ENCODE measurements at regions not wholly inside any gene's neighbourhood (a gene's known extent, or its start where the extent isn't known, plus 50 kb on each side); places are given as distances from the start of the nearest gene placed in this dataset.

DNA sequence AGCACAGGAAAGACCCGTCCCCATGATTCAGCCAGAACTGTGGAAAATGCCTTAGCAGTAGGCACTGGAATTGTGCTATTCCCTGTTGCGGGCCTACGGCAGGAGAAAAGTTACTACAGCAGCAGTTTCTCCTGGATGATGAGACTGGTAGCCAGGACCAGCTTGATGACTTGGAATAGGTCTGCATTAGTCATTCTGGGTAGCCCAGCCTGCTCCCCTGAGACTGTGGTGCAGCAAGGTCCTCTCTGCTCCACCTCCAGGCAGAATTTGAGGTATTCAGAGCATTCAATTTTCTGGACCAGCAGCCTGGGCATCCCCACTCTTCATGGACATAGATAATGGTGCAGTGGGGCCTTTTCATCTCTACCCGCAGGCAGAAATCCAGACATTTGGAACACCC, 490.0 kb downstream of the SH2D4B start:
- H3K27me3 ChIP-seq (ENCODE audit: low read depth, low read length), result no peaks in the 10 kb centered on the region
- no peaks in the 10 kb centered on the region for H3K4me1 ChIP-seq (ENCODE audit: control insufficient read depth in 1 of 2, insufficient read depth in 2 of 2, low read length in 2 of 2)
- H3K9me3 ChIP-seq (ENCODE audit: control insufficient read depth in 1 of 2, low read length in 2 of 2), result no peaks in the 10 kb centered on the region
- H3K4me3 ChIP-seq (ENCODE audit: low read depth in 1 of 2, low read length in 2 of 2), result no peak overlapping the region
- H3K36me3 ChIP-seq (ENCODE audit: control insufficient read depth in 1 of 2, insufficient read depth in 2 of 2, low read length in 2 of 2), result no peaks in the 10 kb centered on the region
- H3K27ac ChIP-seq (ENCODE audit: low read length), result no peak overlapping the region

DNA sequence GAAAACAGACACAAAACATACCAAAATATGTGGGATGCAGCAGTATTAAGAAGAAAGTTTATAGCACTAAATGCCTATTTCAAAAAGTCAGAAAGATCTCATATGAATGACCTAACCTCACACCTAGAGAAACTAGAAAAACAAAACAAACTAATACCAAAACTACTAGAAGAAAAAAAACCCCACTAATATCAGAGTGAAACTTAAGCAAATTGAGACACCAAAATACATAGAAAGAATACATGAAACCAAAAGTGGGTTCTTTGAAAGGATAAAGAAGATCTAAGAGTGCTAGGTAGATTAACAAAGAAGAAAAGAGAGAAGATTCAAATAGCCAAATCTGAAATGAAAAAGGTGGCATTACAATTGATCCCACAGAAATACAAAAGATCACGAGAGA, 494.1 kb downstream of the SH2D4B start:
- H3K27ac ChIP-seq (ENCODE audit: low read length), result no peak overlapping the region
- peaks cover 0 to 15% of the 10 kb centered on the region in 2 donors for H3K9me3 ChIP-seq (ENCODE audit: control insufficient read depth in 1 of 2, low read length in 2 of 2)

DNA sequence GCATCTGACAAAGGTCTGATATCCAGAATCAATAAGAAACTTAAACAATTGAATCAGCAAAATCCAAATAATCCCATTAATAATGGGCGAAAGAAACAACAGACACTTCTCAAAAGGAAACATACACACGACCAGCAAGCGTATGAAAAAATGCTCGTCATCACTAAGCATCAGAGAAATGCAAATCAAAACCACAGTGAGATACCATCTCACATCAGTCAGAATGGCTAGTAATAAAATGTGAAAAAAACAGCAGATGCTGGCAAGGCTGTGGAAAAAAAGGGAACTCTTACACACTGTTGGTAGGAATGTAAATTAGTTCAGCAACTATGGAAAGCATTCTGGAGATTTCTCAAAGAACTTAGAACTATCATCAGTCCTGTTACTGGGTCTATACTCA, 496.7 kb downstream of the SH2D4B start:
- Histone ChIP-seq H3K4me1 (ENCODE audit: control insufficient read depth in 1 of 2, insufficient read depth in 2 of 2, low read length in 2 of 2) (no peaks in the 10 kb centered on the region), H3K9me3 (ENCODE audit: control insufficient read depth in 1 of 2, low read length in 2 of 2) (peaks cover 0 to 18% of the 10 kb centered on the region in 2 donors), H3K4me3 (ENCODE audit: low read depth in 1 of 2, low read length in 2 of 2) (no peak overlapping the region), H3K27me3 (ENCODE audit: low read depth, low read length) (no peaks in the 10 kb centered on the region), H3K27ac (ENCODE audit: low read length) (no peak overlapping the region), H3K36me3 (ENCODE audit: control insufficient read depth in 1 of 2, insufficient read depth in 2 of 2, low read length in 2 of 2) (no peaks in the 10 kb centered on the region)

More for the DNA sequence above, 494.1 kb downstream of the SH2D4B start:
- Histone ChIP-seq H3K27me3 (ENCODE audit: low read depth, low read length) (no peaks in the 10 kb centered on the region), H3K36me3 (ENCODE audit: control insufficient read depth in 1 of 2, insufficient read depth in 2 of 2, low read length in 2 of 2) (no peaks in the 10 kb centered on the region), H3K4me1 (ENCODE audit: control insufficient read depth in 1 of 2, insufficient read depth in 2 of 2, low read length in 2 of 2) (no peaks in the 10 kb centered on the region), H3K4me3 (ENCODE audit: low read depth in 1 of 2, low read length in 2 of 2) (no peak overlapping the region)

DNA sequence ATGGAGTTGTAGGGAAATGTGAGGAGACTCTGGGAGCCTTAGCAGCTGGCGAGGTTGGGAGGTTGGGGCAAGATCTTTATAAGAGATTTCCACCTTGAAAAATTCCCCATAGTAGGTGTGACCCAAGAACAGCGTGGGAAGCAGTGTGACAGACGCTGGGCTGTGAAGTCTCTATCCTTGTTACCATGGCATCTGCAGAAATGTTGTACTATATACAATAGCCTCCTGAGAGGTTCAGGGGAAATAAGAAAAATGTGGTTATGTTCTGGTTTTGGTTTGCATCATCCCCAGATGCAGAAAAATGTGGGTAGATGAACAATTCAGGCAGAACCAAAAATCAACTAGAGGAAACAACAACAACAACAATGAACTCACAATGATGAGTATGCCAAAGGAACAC, 498.6 kb downstream of the SH2D4B start:
- Histone ChIP-seq H3K4me3 (ENCODE audit: low read depth in 1 of 2, low read length in 2 of 2) (no peak overlapping the region), H3K36me3 (ENCODE audit: control insufficient read depth in 1 of 2, insufficient read depth in 2 of 2, low read length in 2 of 2) (no peaks in the 10 kb centered on the region), H3K9me3 (ENCODE audit: control insufficient read depth in 1 of 2, low read length in 2 of 2) (peaks cover 0 to 18% of the 10 kb centered on the region in 2 donors), H3K4me1 (ENCODE audit: control insufficient read depth in 1 of 2, insufficient read depth in 2 of 2, low read length in 2 of 2) (no peaks in the 10 kb centered on the region), H3K27me3 (ENCODE audit: low read depth, low read length) (no peaks in the 10 kb centered on the region), H3K27ac (ENCODE audit: low read length) (no peak overlapping the region)

DNA sequence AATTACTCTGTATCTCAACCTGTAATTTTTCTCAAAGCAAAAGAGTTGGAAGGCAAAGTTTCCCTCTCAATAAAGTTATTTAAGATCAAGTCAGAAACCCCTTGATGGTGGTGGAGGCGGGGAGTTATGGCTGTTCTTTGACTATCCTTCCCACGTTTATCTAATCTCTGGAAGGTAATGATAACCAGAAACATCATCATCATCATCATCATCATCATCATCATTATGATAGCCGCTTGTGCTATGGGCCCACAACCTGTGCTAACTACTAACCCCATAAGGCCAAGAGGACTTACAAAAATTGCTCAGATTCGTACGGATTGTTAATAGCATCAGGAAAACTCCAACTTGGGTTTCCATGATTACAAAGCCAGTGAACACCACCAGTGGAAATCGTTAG, 502.3 kb downstream of the SH2D4B start:
- peaks cover 0 to 13% of the 10 kb centered on the region in 2 donors for H3K9me3 ChIP-seq (ENCODE audit: control insufficient read depth in 1 of 2, low read length in 2 of 2)
- H3K4me3 ChIP-seq (ENCODE audit: low read depth in 1 of 2, low read length in 2 of 2), result no peak overlapping the region
- no peaks in the 10 kb centered on the region for H3K27me3 ChIP-seq (ENCODE audit: low read depth, low read length)
- no peaks in the 10 kb centered on the region for H3K36me3 ChIP-seq (ENCODE audit: control insufficient read depth in 1 of 2, insufficient read depth in 2 of 2, low read length in 2 of 2)
- no peaks in the 10 kb centered on the region for H3K4me1 ChIP-seq (ENCODE audit: control insufficient read depth in 1 of 2, insufficient read depth in 2 of 2, low read length in 2 of 2)
- no peak overlapping the region for H3K27ac ChIP-seq (ENCODE audit: low read length)

DNA sequence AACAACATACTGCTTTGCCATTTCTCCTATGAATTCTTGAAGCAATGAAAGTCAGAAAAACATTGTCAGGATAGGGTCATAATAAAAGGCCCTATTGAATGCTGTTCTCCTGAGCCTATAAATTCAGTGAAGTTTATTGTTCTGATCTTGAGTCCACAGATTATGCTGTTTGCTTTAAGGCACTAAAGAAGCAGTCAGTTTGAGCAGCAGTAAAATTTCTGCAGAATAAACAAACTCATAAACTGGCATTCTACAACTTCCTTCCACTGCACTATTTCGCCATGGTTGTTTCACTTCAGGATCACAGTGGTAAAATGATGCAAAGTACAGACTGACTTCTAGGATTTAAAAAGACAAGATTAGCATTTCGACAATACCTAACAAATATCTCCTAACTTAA, 503.2 kb downstream of the SH2D4B start:
- H3K27ac ChIP-seq (ENCODE audit: low read length), result no peak overlapping the region
- no peak overlapping the region for H3K4me3 ChIP-seq (ENCODE audit: low read depth in 1 of 2, low read length in 2 of 2)
- no peaks in the 10 kb centered on the region for H3K36me3 ChIP-seq (ENCODE audit: control insufficient read depth in 1 of 2, insufficient read depth in 2 of 2, low read length in 2 of 2)
- H3K9me3 ChIP-seq (ENCODE audit: control insufficient read depth in 1 of 2, low read length in 2 of 2), result peaks cover 0 to 8% of the 10 kb centered on the region in 2 donors
- H3K27me3 ChIP-seq (ENCODE audit: low read depth, low read length), result no peaks in the 10 kb centered on the region
- H3K4me1 ChIP-seq (ENCODE audit: control insufficient read depth in 1 of 2, insufficient read depth in 2 of 2, low read length in 2 of 2), result no peaks in the 10 kb centered on the region

DNA sequence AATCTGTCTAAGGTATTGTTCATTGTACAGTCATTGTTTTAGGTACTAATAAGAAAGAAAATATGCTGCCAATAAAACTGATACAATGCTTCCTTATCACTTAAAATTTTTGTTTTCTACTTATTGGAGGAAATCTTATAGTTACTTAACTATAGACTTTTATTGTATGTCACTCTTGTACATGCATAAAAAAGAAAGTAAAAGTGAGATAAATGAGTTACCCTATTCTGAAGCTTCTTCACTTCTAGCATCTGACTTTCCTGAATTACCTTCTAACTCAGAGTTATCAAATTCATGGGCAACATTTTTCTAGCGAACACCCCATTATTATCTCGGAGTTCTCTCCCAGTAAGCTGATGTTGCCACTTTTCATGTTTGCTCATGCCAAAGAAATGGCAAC, 504.9 kb downstream of the SH2D4B start:
- Histone ChIP-seq H3K27me3 (ENCODE audit: low read depth, low read length) (no peaks in the 10 kb centered on the region), H3K36me3 (ENCODE audit: control insufficient read depth in 1 of 2, insufficient read depth in 2 of 2, low read length in 2 of 2) (no peaks in the 10 kb centered on the region), H3K27ac (ENCODE audit: low read length) (no peak overlapping the region), H3K9me3 (ENCODE audit: control insufficient read depth in 1 of 2, low read length in 2 of 2) (no peaks in the 10 kb centered on the region), H3K4me3 (ENCODE audit: low read depth in 1 of 2, low read length in 2 of 2) (no peak overlapping the region), H3K4me1 (ENCODE audit: control insufficient read depth in 1 of 2, insufficient read depth in 2 of 2, low read length in 2 of 2) (no peaks in the 10 kb centered on the region)

DNA sequence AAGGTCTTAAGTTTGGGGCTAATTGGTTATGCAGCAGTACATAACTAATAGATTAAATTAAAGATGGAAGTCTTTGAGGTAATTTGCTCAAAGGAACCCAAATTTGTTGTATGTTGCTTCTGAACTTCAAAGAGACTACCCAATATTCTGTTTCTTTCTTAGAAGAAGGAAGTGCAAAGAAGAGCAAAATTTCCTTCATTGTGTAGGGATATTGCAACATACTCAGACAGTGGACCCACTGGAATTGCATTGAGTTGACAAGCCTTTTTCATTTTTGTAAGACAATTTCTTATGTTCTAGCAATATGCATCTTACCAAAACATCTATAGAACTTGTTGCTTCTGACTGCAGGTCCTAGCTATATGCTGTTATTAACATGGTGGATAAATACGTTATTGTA, 527.8 kb downstream of the SH2D4B start:
- no peaks in the 10 kb centered on the region for H3K4me1 ChIP-seq (ENCODE audit: control insufficient read depth in 1 of 2, insufficient read depth in 2 of 2, low read length in 2 of 2)
- no peaks in the 10 kb centered on the region for H3K9me3 ChIP-seq (ENCODE audit: control insufficient read depth in 1 of 2, low read length in 2 of 2)
- no peaks in the 10 kb centered on the region for H3K27me3 ChIP-seq (ENCODE audit: low read depth, low read length)
- no peak overlapping the region for H3K27ac ChIP-seq (ENCODE audit: low read length)
- H3K4me3 ChIP-seq (ENCODE audit: low read depth in 1 of 2, low read length in 2 of 2), result no peak overlapping the region
- H3K36me3 ChIP-seq (ENCODE audit: control insufficient read depth in 1 of 2, insufficient read depth in 2 of 2, low read length in 2 of 2), result no peaks in the 10 kb centered on the region

DNA sequence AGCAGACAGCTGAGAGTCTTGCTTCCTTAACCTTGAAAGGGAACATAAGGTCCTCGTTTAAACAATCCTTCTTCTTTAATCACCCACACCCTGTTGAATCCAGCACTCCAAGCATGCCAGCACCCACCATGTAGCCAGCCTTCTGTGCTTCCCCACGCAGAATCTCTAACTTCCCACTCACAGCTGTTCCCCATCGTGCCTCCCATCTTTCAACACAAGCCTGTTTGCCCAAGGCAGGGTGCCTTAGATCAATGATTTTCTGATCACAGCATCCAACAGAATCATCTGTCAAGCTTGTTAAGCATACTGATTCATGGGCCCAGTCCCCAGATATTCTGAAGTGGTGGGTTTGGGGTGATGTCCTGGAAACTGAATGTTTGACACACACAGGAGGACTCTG, 530.8 kb downstream of the SH2D4B start:
- Histone ChIP-seq H3K36me3 (ENCODE audit: control insufficient read depth in 1 of 2, insufficient read depth in 2 of 2, low read length in 2 of 2) (no peaks in the 10 kb centered on the region), H3K4me3 (ENCODE audit: low read depth in 1 of 2, low read length in 2 of 2) (no peak overlapping the region), H3K27ac (ENCODE audit: low read length) (no peak overlapping the region), H3K4me1 (ENCODE audit: control insufficient read depth in 1 of 2, insufficient read depth in 2 of 2, low read length in 2 of 2) (no peaks in the 10 kb centered on the region), H3K27me3 (ENCODE audit: low read depth, low read length) (no peaks in the 10 kb centered on the region), H3K9me3 (ENCODE audit: control insufficient read depth in 1 of 2, low read length in 2 of 2) (no peaks in the 10 kb centered on the region)

DNA sequence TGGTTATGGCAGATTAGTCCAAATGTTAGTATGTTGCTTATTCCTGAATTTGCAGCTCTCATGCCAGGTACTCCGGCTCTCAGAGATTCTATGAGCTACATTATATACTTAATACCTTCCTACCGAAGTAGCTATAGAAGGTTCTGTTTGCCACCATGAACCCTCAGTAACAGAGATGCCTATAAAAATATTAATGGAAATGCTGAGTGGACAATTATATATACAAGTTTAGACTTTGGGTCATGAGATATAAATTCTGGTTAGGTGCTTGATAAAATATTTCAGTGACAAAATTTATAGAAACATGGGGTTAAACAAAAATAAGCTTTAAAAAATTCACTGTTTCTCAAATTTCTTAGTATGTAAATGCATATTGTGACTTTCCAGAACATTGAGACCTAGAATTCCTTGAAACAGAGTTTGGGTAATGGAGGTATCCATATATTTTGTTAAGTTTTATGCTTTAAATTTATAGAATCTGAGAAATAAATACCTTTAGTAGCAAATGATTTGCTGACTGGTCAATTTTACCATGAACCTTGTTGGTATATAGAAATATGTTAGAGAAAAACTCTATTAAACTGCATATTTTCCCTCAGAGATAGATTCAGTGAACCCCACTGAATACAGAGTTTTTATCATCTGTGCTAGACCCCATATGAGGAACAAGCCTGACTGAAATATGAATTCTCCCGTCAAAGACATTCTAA, 533.5 kb downstream of the SH2D4B start:
- no peaks in the 10 kb centered on the region for H3K27me3 ChIP-seq (ENCODE audit: low read depth, low read length)
- H3K4me1 ChIP-seq (ENCODE audit: control insufficient read depth in 1 of 2, insufficient read depth in 2 of 2, low read length in 2 of 2), result no peaks in the 10 kb centered on the region
- H3K27ac ChIP-seq (ENCODE audit: low read length), result no peak overlapping the region
- H3K36me3 ChIP-seq (ENCODE audit: control insufficient read depth in 1 of 2, insufficient read depth in 2 of 2, low read length in 2 of 2), result no peaks in the 10 kb centered on the region
- H3K4me3 ChIP-seq (ENCODE audit: low read depth in 1 of 2, low read length in 2 of 2), result no peak overlapping the region
- no peaks in the 10 kb centered on the region for H3K9me3 ChIP-seq (ENCODE audit: control insufficient read depth in 1 of 2, low read length in 2 of 2)

DNA sequence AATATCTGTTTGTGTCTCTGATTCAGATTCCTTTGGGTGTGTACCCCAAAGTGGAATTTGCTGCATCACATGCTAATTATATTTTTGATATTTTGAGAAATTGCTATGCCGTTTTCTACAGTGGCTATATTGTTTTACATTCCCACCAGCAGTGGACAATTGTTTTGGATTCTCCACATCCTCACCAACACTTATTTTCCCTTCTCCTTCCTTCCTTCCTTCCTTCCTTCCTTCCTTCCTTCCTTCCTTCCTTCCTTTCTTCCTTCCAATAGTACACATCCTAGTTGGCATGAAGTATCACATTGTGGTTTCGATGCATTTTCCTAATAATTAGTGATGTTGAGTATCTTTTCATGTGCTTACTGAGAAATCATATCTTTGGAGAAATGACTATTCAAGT, 535.5 kb downstream of the SH2D4B start:
- Histone ChIP-seq H3K27me3 (ENCODE audit: low read depth, low read length) (no peaks in the 10 kb centered on the region), H3K4me1 (ENCODE audit: control insufficient read depth in 1 of 2, insufficient read depth in 2 of 2, low read length in 2 of 2) (no peaks in the 10 kb centered on the region), H3K4me3 (ENCODE audit: low read depth in 1 of 2, low read length in 2 of 2) (no peak overlapping the region), H3K36me3 (ENCODE audit: control insufficient read depth in 1 of 2, insufficient read depth in 2 of 2, low read length in 2 of 2) (no peaks in the 10 kb centered on the region), H3K9me3 (ENCODE audit: control insufficient read depth in 1 of 2, low read length in 2 of 2) (no peaks in the 10 kb centered on the region), H3K27ac (ENCODE audit: low read length) (no peak overlapping the region)

Data from muscle layer of duodenum (tissue), 2 donors.